Small intestine (tissue), 7 donors: ENCODE measurements at regions not wholly inside any gene's neighbourhood (a gene's known extent, or its start where the extent isn't known, plus 50 kb on each side); places are given as distances from the start of the nearest gene placed in this dataset.

Source experiments
- DNase-seq, 2 donors: peaks; one replicate each; pipeline versions ENCODE4 v3.0.0 to v3.0.0-alpha.2; 2013
- FAIRE-seq: peaks from 2 replicates; lab custom pipeline; 2012; peaks lifted over from hg19 to GRCh38; lab: Jason Lieb, UNC
- H3K27ac ChIP-seq, 3 donors: one replicate each; pipeline ENCODE4 v1.5.1; 2013; ENCODE audit warnings: low read length in 2 of 3, mild to moderate bottlenecking in 2 of 3, control low read depth in 1 of 3, inconsistent platforms in 1 of 3, low read depth in 1 of 3, moderate library complexity in 1 of 3
- H3K27me3 ChIP-seq, 3 donors: one replicate each; pipeline ENCODE4 v1.6.1; 2013; ENCODE audit warnings: low read length in 3 of 3, inconsistent platforms in 1 of 3; ENCODE audit not compliant: control insufficient read depth in 3 of 3, insufficient read depth in 3 of 3
- H3K36me3 ChIP-seq, 3 donors: one replicate each; pipeline ENCODE4 v1.6.1; 2013; ENCODE audit warnings: low read length in 3 of 3, inconsistent platforms in 1 of 3, low read depth in 1 of 3, mild to moderate bottlenecking in 1 of 3, moderate library complexity in 1 of 3; ENCODE audit not compliant: control insufficient read depth in 3 of 3, insufficient read depth in 2 of 3
- H3K4me1 ChIP-seq, 3 donors: one replicate each; pipeline ENCODE4 v1.6.1; 2013; ENCODE audit warnings: low read length in 2 of 3, inconsistent platforms in 1 of 3, low read depth in 1 of 3, mild to moderate bottlenecking in 1 of 3, moderate library complexity in 1 of 3; ENCODE audit not compliant: control insufficient read depth in 3 of 3, insufficient read depth in 2 of 3
- H3K4me3 ChIP-seq, 3 donors: one replicate each; pipeline ENCODE4 v1.5.1; 2013; ENCODE audit warnings: low read length in 3 of 3, control low read depth in 1 of 3, inconsistent platforms in 1 of 3, low read depth in 1 of 3, mild to moderate bottlenecking in 1 of 3, moderate library complexity in 1 of 3
- H3K9me3 ChIP-seq, 2 donors: one replicate each; pipeline ENCODE4 v1.6.1; 2013; ENCODE audit warnings: low read depth in 1 of 2, low read length in 1 of 2; ENCODE audit not compliant: control insufficient read depth in 2 of 2, insufficient read depth in 1 of 2
- WGBS, 3 donors: extraction: QIAGEN DNeasy Blood & Tissue Kit; methylation state at CpG; one replicate each; pipeline ENCODE4 v1.1.7; 2013; 5-methylcytosine and 5-hydroxymethylcytosine counted together
- donor health status: healthy with polysubstance abuse.
- donor health status: control.
- donor health status: control.
- donor health status: Bipolar disorder and iron deficiency.
- donor health status: healthy.

DNA sequence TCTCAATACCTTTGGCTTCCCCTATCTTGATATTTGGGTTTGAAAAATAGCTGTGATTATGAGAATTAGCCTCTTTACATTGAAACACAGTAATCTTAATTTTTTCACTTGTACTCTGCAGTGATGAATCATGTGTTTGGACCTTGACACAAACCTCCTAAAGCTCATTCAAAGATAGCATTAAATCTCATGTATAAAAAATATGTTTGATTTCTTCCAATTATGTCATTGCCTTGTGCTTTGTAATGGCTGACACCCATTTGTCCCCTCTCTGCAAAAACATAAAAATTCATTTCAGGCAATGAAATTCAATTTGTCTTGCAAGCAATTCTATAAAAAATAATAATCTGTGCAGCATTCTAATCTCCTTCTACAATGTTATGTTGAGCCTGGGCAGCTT, 422.4 kb upstream of the BOD1L1 start:
- Histone ChIP-seq H3K36me3 (no peaks in the 10 kb centered on the region), H3K27ac (no peak overlapping the region), H3K9me3 (no peaks in the 10 kb centered on the region), H3K4me1 (no peaks in the 10 kb centered on the region), H3K27me3 (no peaks in the 10 kb centered on the region), H3K4me3 (no peak overlapping the region)
- DNase-seq (no peak), FAIRE-seq (no peak)

- Histone ChIP-seq H3K27me3 (no peaks in the 10 kb centered on the region), H3K27ac (no peak overlapping the region), H3K9me3 (peaks cover 0 to 4% of the 10 kb centered on the region in 2 donors), H3K36me3 (no peaks in the 10 kb centered on the region), H3K4me3 (no peak overlapping the region), H3K4me1 (no peaks in the 10 kb centered on the region)
- DNase-seq (no peak), FAIRE-seq (no peak)
- WGBS, 3 donors: 61 to 70% (median 62%) methylated on average over 1 of the region's 1 CpG
Measured at GRCh38 chr4:14053291-14053690, 425.8 kb upstream of the BOD1L1 start.

DNA sequence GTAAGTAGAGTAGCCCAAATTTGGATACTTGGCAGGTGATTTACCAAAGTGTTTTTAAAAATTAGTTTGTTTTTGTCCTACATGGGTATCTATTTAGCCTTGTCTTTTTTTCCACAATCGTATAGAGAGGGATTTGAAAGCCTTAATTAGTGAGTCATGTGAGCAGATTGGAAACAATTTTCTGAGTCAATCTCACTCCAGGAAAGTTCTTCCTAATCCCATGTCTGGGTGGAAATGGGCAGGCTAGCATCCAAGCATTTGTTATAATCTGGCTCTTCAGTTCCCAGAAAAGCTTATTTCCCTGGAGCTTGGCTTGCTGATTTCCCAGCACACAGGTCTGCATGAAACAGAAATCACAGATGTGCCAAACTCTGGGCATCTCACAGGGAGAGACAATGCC, 426.9 kb upstream of the BOD1L1 start:
- peaks cover 0 to 4% of the 10 kb centered on the region in 2 donors for H3K9me3 ChIP-seq
- DNase-seq (no peak), FAIRE-seq (no peak)
- no peaks in the 10 kb centered on the region for H3K27me3 ChIP-seq
- WGBS, 3 donors: 74 to 83% (median 81%) methylated on average over 1 of the region's 1 CpG
- H3K4me1 ChIP-seq: no peaks in the 10 kb centered on the region
- H3K36me3 ChIP-seq: no peaks in the 10 kb centered on the region
- H3K27ac ChIP-seq: no peak overlapping the region
- no peak overlapping the region for H3K4me3 ChIP-seq

DNA sequence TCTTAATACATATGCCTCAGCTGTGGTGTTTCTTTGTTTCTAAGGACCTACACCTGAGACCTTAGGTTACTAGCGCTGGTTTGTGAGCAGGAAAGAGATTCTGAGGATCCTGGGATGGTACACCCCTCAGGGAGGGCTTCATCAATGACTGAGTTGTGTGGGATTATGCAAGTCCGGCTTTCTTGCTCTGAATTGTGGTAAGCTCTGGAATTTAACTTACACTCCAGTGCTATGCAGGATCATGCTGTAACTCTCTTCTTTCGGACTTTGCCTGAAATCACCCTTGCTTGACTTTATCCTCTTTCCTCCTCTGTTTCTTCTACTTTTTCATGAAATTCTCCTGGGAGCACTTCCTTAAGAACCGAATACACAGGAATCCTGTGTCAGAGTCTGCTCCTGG, 431.5 kb upstream of the BOD1L1 start:
- Histone ChIP-seq H3K4me3 (no peak overlapping the region), H3K9me3 (peaks cover 0 to 4% of the 10 kb centered on the region in 2 donors), H3K4me1 (no peaks in the 10 kb centered on the region), H3K27ac (no peak overlapping the region), H3K36me3 (no peaks in the 10 kb centered on the region), H3K27me3 (no peaks in the 10 kb centered on the region)
- DNase-seq (no peak), FAIRE-seq (no peak)
- 64 to 76% (median 66%) methylated on average over 4 of the region's 4 CpGs for WGBS, 3 donors

DNA sequence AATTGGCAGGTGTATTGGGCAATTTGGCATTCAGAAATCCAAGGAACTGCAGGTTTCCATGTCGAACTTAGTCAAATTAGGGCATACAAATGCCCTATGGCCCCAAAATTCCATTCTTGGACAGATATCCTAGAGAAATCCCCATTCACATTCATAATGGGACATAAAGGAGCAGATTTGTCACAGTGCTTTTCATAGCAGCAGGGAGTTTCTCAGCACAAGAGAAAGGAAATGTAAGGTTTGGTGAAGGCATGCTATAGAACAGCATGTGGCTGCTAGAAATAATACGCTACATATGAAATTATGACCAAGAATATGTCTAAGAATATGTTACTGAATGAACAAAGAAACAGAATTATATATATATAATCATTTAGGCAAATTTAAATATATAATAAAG, 437.5 kb upstream of the BOD1L1 start:
- H3K4me1 ChIP-seq: no peaks in the 10 kb centered on the region
- H3K27ac ChIP-seq: no peak overlapping the region
- H3K27me3 ChIP-seq: no peaks in the 10 kb centered on the region
- H3K9me3 ChIP-seq: no peaks in the 10 kb centered on the region
- H3K4me3 ChIP-seq: no peak overlapping the region
- FAIRE-seq (no peak), DNase-seq (no peak)
- H3K36me3 ChIP-seq: no peaks in the 10 kb centered on the region
- WGBS, 3 donors: 79 to 98% (median 84%) methylated on average over 2 of the region's 2 CpGs

DNA sequence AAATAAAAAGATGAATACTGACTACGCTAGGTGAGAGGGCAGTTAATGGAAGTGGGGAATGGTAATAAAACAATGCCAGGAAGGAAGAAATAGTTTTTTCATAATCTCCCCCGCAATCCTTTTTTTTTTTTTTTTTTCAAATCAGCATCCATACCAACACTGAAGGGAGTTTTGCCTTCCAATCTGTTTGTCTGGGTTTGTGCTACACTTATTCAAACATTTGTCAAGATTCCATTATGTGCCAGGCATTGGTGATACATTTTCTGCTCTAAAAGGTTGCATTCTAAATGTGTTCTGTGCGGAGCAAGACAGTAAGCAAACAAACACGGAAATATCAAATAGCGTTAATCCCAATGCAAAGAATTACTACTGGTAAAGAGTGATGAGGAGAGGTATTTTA, 437.9 kb upstream of the BOD1L1 start:
- no peak overlapping the region for H3K27ac ChIP-seq
- no peaks in the 10 kb centered on the region for H3K4me1 ChIP-seq
- no peaks in the 10 kb centered on the region for H3K27me3 ChIP-seq
- no peak for FAIRE-seq
- DNase-seq: no peak
- 92 to 94% (median 93%) methylated on average over 5 of the region's 5 CpGs for WGBS, 3 donors
- H3K9me3 ChIP-seq: no peaks in the 10 kb centered on the region
- H3K4me3 ChIP-seq: no peak overlapping the region
- no peaks in the 10 kb centered on the region for H3K36me3 ChIP-seq

DNA sequence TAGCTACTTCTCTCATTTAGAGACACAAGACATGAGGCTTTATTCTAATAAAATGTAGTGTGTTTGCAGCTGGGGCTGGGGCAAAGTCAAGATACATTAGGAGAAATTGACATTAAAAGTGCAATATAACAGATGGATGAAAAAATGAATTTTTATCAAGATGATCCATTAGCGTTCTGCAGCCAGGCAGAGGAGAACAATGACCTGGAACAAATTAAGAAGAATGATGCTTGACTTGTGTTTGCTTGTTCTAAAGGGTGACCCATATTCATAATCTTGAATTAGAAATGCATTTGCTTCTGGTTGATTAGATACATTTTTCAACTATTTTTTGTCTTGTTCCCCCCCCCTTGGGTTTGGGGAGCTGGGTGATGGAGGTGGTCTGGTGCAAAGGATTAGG, 439.5 kb upstream of the BOD1L1 start:
- Histone ChIP-seq H3K4me1 (no peaks in the 10 kb centered on the region), H3K27me3 (no peaks in the 10 kb centered on the region), H3K36me3 (no peaks in the 10 kb centered on the region), H3K9me3 (peaks cover 0 to 4% of the 10 kb centered on the region in 2 donors), H3K27ac (no peak overlapping the region), H3K4me3 (no peak overlapping the region)
- 75 to 79% (median 79%) methylated on average over 1 of the region's 1 CpG for WGBS, 3 donors
- DNase-seq (no peak), FAIRE-seq (no peak)

DNA sequence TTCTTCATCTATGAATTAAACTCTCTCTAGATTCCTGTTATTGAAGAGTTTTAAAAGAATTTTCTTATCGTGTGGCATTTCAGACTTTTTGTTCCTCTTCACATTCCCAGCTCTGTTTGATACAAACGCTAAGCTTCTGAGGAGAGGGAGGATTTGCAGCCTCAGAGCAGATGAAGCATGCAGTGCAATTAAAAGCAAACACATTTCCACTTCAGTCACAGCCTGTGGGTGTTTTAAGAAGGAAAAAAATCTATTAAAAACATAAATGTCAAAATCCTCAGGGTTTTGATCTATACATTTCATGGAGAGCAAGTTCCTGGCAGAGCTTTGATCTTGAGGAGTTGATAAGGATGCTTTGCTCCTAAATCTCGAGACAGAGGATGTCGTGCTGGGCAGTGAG, 442.4 kb upstream of the BOD1L1 start:
- Histone ChIP-seq H3K4me3 (no peak overlapping the region), H3K27me3 (no peaks in the 10 kb centered on the region), H3K36me3 (no peaks in the 10 kb centered on the region), H3K27ac (no peak overlapping the region), H3K9me3 (peaks cover 0 to 18% of the 10 kb centered on the region in 2 donors), H3K4me1 (no peaks in the 10 kb centered on the region)
- DNase-seq: no peak
- FAIRE-seq: no peak
- WGBS, 3 donors: 62 to 63% (median 63%) methylated on average over 4 of the region's 4 CpGs

GRCh38 chr4:14070289-14070880, 442.9 kb upstream of the BOD1L1 start:
- Histone ChIP-seq H3K36me3 (no peaks in the 10 kb centered on the region), H3K4me1 (no peaks in the 10 kb centered on the region), H3K27me3 (no peaks in the 10 kb centered on the region), H3K27ac (no peak overlapping the region), H3K4me3 (no peak overlapping the region), H3K9me3 (peaks cover 0 to 18% of the 10 kb centered on the region in 2 donors)
- DNase-seq (peak in 1 of 2 donors; percentile 30), FAIRE-seq (no peak)
- 21 to 54% (median 35%) methylated on average over 5 of the region's 5 CpGs for WGBS, 3 donors
